ENCODE measurements at regions not wholly inside any gene's neighbourhood (a gene's known extent, or its start where the extent isn't known, plus 50 kb on each side); places are given as distances from the start of the nearest gene placed in this dataset.

DNA sequence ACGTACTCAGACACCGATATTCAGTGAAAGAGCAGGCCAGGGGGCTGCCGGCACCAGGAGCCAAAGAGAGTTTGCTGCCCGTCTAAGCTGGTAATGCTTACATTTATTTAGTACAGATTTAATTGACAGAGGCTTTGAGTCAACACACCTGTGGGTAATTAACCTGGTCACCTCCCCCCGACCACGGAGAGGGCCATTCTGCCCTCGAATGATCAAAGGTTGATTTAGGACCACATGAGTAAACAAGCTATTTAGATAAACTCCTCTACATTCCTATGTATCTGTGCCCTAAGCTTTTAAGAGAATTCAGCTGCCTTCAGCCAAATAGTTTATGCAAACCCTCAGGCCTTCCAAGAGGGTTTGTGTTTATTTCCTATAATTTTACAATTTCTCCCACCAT, 164.8 kb downstream of the IPMK start:
- TF ChIP-seq, protein P1, sequence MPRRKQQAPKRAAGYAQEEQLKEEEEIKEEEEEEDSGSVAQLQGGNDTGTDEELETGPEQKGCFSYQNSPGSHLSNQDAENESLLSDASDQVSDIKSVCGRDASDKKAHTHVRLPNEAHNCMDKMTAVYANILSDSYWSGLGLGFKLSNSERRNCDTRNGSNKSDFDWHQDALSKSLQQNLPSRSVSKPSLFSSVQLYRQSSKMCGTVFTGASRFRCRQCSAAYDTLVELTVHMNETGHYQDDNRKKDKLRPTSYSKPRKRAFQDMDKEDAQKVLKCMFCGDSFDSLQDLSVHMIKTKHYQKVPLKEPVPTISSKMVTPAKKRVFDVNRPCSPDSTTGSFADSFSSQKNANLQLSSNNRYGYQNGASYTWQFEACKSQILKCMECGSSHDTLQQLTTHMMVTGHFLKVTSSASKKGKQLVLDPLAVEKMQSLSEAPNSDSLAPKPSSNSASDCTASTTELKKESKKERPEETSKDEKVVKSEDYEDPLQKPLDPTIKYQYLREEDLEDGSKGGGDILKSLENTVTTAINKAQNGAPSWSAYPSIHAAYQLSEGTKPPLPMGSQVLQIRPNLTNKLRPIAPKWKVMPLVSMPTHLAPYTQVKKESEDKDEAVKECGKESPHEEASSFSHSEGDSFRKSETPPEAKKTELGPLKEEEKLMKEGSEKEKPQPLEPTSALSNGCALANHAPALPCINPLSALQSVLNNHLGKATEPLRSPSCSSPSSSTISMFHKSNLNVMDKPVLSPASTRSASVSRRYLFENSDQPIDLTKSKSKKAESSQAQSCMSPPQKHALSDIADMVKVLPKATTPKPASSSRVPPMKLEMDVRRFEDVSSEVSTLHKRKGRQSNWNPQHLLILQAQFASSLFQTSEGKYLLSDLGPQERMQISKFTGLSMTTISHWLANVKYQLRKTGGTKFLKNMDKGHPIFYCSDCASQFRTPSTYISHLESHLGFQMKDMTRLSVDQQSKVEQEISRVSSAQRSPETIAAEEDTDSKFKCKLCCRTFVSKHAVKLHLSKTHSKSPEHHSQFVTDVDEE (CRISPR knock-in tag; IDR thresholded peaks at IDR 0.05), result no peak
- TF ChIP-seq, protein P2, sequence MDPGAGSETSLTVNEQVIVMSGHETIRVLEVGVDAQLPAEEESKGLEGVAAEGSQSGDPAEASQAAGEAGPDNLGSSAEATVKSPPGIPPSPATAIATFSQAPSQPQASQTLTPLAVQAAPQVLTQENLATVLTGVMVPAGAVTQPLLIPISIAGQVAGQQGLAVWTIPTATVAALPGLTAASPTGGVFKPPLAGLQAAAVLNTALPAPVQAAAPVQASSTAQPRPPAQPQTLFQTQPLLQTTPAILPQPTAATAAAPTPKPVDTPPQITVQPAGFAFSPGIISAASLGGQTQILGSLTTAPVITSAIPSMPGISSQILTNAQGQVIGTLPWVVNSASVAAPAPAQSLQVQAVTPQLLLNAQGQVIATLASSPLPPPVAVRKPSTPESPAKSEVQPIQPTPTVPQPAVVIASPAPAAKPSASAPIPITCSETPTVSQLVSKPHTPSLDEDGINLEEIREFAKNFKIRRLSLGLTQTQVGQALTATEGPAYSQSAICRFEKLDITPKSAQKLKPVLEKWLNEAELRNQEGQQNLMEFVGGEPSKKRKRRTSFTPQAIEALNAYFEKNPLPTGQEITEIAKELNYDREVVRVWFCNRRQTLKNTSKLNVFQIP (CRISPR knock-in tag; IDR thresholded peaks at IDR 0.05; ENCODE audit: borderline replicate concordance, low read depth), result no peak
- TF ChIP-seq ZFP3 (CRISPR knock-in tag; IDR thresholded peaks at IDR 0.05) (no peak), CSDC2 (CRISPR knock-in tag; IDR thresholded peaks at IDR 0.05) (no peak), OSR1 (CRISPR knock-in tag; IDR thresholded peaks at IDR 0.05) (no peak), BACH2 (CRISPR knock-in tag; IDR thresholded peaks at IDR 0.05; ENCODE audit: borderline replicate concordance) (no peak), ESRRG (CRISPR knock-in tag; IDR thresholded peaks at IDR 0.05) (no peak), ARNTL (CRISPR knock-in tag; IDR thresholded peaks at IDR 0.05; ENCODE audit: borderline replicate concordance, low read depth) (no peak), ISL1 (CRISPR knock-in tag; IDR thresholded peaks at IDR 0.05) (no peak)
- TF ChIP-seq, protein P3, sequence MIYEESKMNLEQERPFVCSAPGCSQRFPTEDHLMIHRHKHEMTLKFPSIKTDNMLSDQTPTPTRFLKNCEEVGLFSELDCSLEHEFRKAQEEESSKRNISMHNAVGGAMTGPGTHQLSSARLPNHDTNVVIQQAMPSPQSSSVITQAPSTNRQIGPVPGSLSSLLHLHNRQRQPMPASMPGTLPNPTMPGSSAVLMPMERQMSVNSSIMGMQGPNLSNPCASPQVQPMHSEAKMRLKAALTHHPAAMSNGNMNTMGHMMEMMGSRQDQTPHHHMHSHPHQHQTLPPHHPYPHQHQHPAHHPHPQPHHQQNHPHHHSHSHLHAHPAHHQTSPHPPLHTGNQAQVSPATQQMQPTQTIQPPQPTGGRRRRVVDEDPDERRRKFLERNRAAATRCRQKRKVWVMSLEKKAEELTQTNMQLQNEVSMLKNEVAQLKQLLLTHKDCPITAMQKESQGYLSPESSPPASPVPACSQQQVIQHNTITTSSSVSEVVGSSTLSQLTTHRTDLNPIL (CRISPR knock-in tag; IDR thresholded peaks at IDR 0.05; ENCODE audit: low read depth), result no peak
- TF ChIP-seq, protein P4, sequence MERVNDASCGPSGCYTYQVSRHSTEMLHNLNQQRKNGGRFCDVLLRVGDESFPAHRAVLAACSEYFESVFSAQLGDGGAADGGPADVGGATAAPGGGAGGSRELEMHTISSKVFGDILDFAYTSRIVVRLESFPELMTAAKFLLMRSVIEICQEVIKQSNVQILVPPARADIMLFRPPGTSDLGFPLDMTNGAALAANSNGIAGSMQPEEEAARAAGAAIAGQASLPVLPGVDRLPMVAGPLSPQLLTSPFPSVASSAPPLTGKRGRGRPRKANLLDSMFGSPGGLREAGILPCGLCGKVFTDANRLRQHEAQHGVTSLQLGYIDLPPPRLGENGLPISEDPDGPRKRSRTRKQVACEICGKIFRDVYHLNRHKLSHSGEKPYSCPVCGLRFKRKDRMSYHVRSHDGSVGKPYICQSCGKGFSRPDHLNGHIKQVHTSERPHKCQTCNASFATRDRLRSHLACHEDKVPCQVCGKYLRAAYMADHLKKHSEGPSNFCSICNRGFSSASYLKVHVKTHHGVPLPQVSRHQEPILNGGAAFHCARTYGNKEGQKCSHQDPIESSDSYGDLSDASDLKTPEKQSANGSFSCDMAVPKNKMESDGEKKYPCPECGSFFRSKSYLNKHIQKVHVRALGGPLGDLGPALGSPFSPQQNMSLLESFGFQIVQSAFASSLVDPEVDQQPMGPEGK (CRISPR knock-in tag; IDR thresholded peaks at IDR 0.05; ENCODE audit: borderline replicate concordance), result no peak
- no peak for ATAC-seq

DNA sequence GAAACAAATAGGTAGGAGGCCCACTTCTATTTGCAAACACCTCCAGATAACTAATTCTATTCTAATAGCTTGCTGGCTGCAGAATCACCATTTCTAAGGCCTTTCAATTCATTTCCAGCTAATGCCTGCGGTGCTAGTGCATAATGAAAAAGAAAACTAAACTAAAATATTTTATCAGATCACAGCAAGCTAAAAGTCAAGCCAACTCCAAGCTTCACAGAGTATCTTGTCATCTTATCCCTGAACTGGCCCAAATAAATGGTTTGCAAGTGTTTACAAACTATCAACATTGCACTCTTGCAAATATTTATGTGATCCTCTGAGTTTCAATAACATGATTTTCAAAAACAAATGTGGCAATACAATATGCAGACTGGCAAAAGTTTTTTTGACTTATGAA, 166.0 kb downstream of the IPMK start:
- no peak for ATAC-seq

DNA sequence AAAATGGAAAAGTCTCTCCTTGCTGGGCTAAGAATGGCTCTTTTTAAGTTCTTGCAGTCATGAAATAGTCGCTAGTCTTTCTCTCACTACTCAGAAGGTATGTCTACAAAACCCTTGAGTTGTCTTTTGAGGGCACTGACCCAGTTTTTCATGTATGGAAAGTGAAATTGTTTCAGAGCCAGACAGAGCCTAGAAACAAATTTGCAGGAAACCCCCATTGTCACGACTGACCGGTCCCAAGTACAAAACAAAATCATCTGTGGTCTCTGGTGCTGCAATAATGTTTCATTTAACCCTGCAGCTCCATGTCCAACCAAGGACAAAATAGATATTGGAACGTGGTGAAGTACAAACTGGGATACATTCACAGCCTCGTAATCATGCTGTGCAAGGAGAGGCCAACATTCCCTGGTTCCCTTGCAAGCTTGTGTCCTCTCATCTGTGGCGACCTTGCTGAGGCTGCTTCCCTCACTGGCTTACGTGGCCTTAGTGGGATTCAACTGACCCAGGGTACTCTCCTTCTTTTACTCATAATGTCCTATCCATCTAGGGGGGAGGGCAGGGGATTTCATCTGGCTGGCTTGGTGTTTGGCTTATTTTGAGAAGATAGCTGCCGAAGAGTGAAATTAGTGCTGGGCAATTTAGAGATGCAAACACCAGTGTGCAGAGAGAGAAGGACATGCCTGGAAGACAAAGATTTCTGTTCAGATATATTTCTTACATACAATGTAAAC, 172.5 kb downstream of the IPMK start:
- no peak for TF ChIP-seq ESRRG (CRISPR knock-in tag; IDR thresholded peaks at IDR 0.05)
- TF ChIP-seq, protein P5, sequence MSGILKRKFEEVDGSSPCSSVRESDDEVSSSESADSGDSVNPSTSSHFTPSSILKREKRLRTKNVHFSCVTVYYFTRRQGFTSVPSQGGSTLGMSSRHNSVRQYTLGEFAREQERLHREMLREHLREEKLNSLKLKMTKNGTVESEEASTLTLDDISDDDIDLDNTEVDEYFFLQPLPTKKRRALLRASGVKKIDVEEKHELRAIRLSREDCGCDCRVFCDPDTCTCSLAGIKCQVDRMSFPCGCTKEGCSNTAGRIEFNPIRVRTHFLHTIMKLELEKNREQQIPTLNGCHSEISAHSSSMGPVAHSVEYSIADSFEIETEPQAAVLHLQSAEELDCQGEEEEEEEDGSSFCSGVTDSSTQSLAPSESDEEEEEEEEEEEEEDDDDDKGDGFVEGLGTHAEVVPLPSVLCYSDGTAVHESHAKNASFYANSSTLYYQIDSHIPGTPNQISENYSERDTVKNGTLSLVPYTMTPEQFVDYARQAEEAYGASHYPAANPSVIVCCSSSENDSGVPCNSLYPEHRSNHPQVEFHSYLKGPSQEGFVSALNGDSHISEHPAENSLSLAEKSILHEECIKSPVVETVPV (CRISPR knock-in tag; IDR thresholded peaks at IDR 0.05), result no peak
- no peak for TF ChIP-seq GLIS3 (CRISPR knock-in tag; IDR thresholded peaks at IDR 0.05)
- TF ChIP-seq, protein P2 (CRISPR knock-in tag; IDR thresholded peaks at IDR 0.05; ENCODE audit: borderline replicate concordance, low read depth), result no peak
- TF ChIP-seq RARB (CRISPR knock-in tag; IDR thresholded peaks at IDR 0.05), result no peak
- no peak for TF ChIP-seq ZFP3 (CRISPR knock-in tag; IDR thresholded peaks at IDR 0.05)
- TF ChIP-seq OSR1 (CRISPR knock-in tag; IDR thresholded peaks at IDR 0.05), result no peak
- no peak for TF ChIP-seq ZNF8 (CRISPR knock-in tag; IDR thresholded peaks at IDR 0.05)
- no peak for TF ChIP-seq TCF4 (CRISPR knock-in tag; IDR thresholded peaks at IDR 0.05; ENCODE audit: borderline replicate concordance)
- ATAC-seq, result no peak

More for the DNA sequence above, 166.0 kb downstream of the IPMK start:
- TF ChIP-seq ZC3H10 (CRISPR knock-in tag; IDR thresholded peaks at IDR 0.05) (no peak), TOX (CRISPR knock-in tag; IDR thresholded peaks at IDR 0.05; ENCODE audit: borderline replicate concordance) (no peak), TCF4 (CRISPR knock-in tag; IDR thresholded peaks at IDR 0.05; ENCODE audit: borderline replicate concordance) (no peak), BACH2 (CRISPR knock-in tag; IDR thresholded peaks at IDR 0.05; ENCODE audit: borderline replicate concordance) (no peak), GLIS3 (CRISPR knock-in tag; IDR thresholded peaks at IDR 0.05) (no peak), ISL1 (CRISPR knock-in tag; IDR thresholded peaks at IDR 0.05) (no peak), ZNF8 (CRISPR knock-in tag; IDR thresholded peaks at IDR 0.05) (no peak), ZNF565 (CRISPR knock-in tag; conservative IDR thresholded peaks at IDR 0.05; ENCODE audit: low read depth) (no peak), CSDC2 (CRISPR knock-in tag; IDR thresholded peaks at IDR 0.05) (no peak)
- TF ChIP-seq, protein P4 (CRISPR knock-in tag; IDR thresholded peaks at IDR 0.05; ENCODE audit: borderline replicate concordance), result no peak
